ENCODE measurements at regions not wholly inside any gene's neighbourhood (a gene's known extent, or its start where the extent isn't known, plus 50 kb on each side); places are given as distances from the start of the nearest gene placed in this dataset.

- Histone ChIP-seq H3K9me3 (no peaks in the 10 kb centered on the region), H3K36me3 (no peaks in the 10 kb centered on the region), H3K27ac (no peak overlapping the region), H3K4me1 (no peaks in the 10 kb centered on the region), H3K27me3 (no peaks in the 10 kb centered on the region), H3K4me3 (no peak overlapping the region)
- ATAC-seq (no peak), DNase-seq (peak in 1 of 6 donors; percentile 6), FAIRE-seq (no peak)
- WGBS, 2 donors = 71 to 78% methylated on average over 5 of the region's 5 CpGs
- no peak for TF ChIP-seq CTCF (IDR thresholded peaks at IDR 0.05)
- intact Hi-C loops (cut with DNase I) = no loop called here
These were observed 210.0 kb upstream of the IGF1R start for GRCh38 chr15:98438326-98438725.

- no peak for FAIRE-seq
- H3K9me3 ChIP-seq = no peaks in the 10 kb centered on the region
- H3K27ac ChIP-seq = no peak overlapping the region
These were observed 209.4 kb upstream of the IGF1R start for GRCh38 chr15:98438907-98439306.

GRCh38 chr15:98439523-98439942 is 208.8 kb upstream of the IGF1R start:
- no peak overlapping the region for H3K4me3 ChIP-seq
- no peaks in the 10 kb centered on the region for H3K4me1 ChIP-seq
- H3K36me3 ChIP-seq = no peaks in the 10 kb centered on the region
- intact Hi-C loops (cut with DNase I) = no loop called here
- H3K9me3 ChIP-seq = no peaks in the 10 kb centered on the region
- H3K27ac ChIP-seq = no peak overlapping the region
- DNase-seq (peak in 1 of 6 donors; percentile 50), FAIRE-seq (no peak), ATAC-seq (no peak)
- WGBS, 2 donors = 51 to 65% methylated on average over 6 of the region's 6 CpGs
- TF ChIP-seq CTCF (IDR thresholded peaks at IDR 0.05) = no peak
- no peaks in the 10 kb centered on the region for H3K27me3 ChIP-seq

More at GRCh38 chr15:98438907-98439306, 209.4 kb upstream of the IGF1R start:
- Histone ChIP-seq H3K4me3 (no peak overlapping the region), H3K27me3 (no peaks in the 10 kb centered on the region), H3K36me3 (no peaks in the 10 kb centered on the region), H3K4me1 (no peaks in the 10 kb centered on the region)
- DNase-seq (peak in 1 of 6 donors; percentile 33), ATAC-seq (no peak)
- WGBS, 2 donors = 81 to 88% methylated on average over 7 of the region's 7 CpGs
- TF ChIP-seq CTCF (IDR thresholded peaks at IDR 0.05) = no peak
- intact Hi-C loops (cut with DNase I) = no loop called here

- TF ChIP-seq CTCF (IDR thresholded peaks at IDR 0.05) = no peak
- intact Hi-C loops (cut with DNase I) = loop anchor here in 2 of 3 donors (10.0 kb wide), 2 partner anchors 624 to 634 kb away; no protein-coding TSS in a partner anchor
- Histone ChIP-seq H3K4me3 (no peak overlapping the region), H3K4me1 (no peaks in the 10 kb centered on the region), H3K27me3 (no peaks in the 10 kb centered on the region), H3K36me3 (no peaks in the 10 kb centered on the region), H3K27ac (no peak overlapping the region), H3K9me3 (no peaks in the 10 kb centered on the region)
- 43 to 49% methylated on average over 8 of the region's 8 CpGs for WGBS, 2 donors
- peak in 1 of 6 donors; percentile 32 for DNase-seq
- no peak for FAIRE-seq
- no peak for ATAC-seq
These were observed 207.4 kb upstream of the IGF1R start for GRCh38 chr15:98440917-98441316.

GRCh38 chr15:98441599-98441998 is 206.7 kb upstream of the IGF1R start:
- H3K27me3 ChIP-seq = no peaks in the 10 kb centered on the region
- intact Hi-C loops (cut with DNase I) = loop anchor here in 2 of 3 donors (10.0 kb wide), 2 partner anchors 623 to 633 kb away; no protein-coding TSS in a partner anchor

More at GRCh38 chr15:98441599-98441998, 206.7 kb upstream of the IGF1R start:
- 48 to 55% methylated on average over 5 of the region's 5 CpGs for WGBS, 2 donors
- ATAC-seq = no peak
- Histone ChIP-seq H3K4me3 (no peak overlapping the region), H3K36me3 (no peaks in the 10 kb centered on the region), H3K27ac (no peak overlapping the region), H3K9me3 (no peaks in the 10 kb centered on the region), H3K4me1 (no peaks in the 10 kb centered on the region)
- FAIRE-seq = no peak
- no peak for TF ChIP-seq CTCF (IDR thresholded peaks at IDR 0.05)
- DNase-seq = no peak
